ENCODE measurements at regions not wholly inside any gene's neighbourhood (a gene's known extent, or its start where the extent isn't known, plus 50 kb on each side); places are given as distances from the start of the nearest gene placed in this dataset.
A peak's percentile ranks its signal among the peaks of the same experiment; 100 is the strongest.

DNA sequence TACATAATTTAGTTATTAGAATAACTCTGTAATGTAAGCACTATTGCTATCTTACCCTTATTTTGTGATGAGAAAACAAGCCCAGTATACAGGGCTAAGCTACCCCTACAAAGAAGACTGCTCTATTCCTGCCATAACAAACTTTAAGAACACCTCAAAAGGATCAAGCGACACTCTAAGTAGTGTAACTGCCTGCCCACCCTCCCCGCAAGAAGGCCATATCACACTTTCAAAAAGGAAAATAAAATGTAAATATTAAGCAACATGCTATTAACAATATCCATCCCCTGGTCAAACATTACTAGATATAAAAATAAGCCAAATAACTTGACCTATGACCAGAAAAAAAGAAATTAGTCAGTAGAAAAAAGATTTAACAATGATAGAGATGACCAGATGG lies 741.7 kb upstream of the CNTNAP5 start:
- Histone ChIP-seq H3K9me1 (ENCODE audit: control insufficient read depth, insufficient read depth, low read length) (no peaks in the 10 kb centered on the region), H3K4me2 (ENCODE audit: insufficient read depth, low read length) (no peak overlapping the region), H3K9me3 (replicated peaks; ENCODE audit: control insufficient read depth, insufficient read depth, low read depth, low read length) (no peaks in the 10 kb centered on the region; the same call in 1 of the 2 replicates), H3K27me3 (ENCODE audit: control insufficient read depth in 2 of 2, insufficient read depth in 2 of 2, low read length in 2 of 2) (no peaks in the 10 kb centered on the region), H3K4me3 (no peak overlapping the region), H2AFZ (ENCODE audit: low read depth, low read length) (no peak overlapping the region), H3K79me2 (ENCODE audit: control insufficient read depth, insufficient read depth, low read length) (no peaks in the 10 kb centered on the region), H3K4me1 (replicated peaks in 1 of 2; ENCODE audit: control insufficient read depth in 2 of 2, insufficient read depth in 2 of 2, low read length in 2 of 2) (no peaks in the 10 kb centered on the region), H4K20me1 (replicated peaks; ENCODE audit: control insufficient read depth, insufficient read depth, low read length) (no peaks in the 10 kb centered on the region), H3K36me3 (ENCODE audit: control insufficient read depth, insufficient read depth, low read length) (no peaks in the 10 kb centered on the region), H3K27ac (ENCODE audit: extremely low read depth, low read depth, low read length) (no peak overlapping the region), H3K9ac (ENCODE audit: insufficient read depth in 1 of 2, low read depth in 2 of 2, low read length in 2 of 2) (no peak overlapping the region)
- DNase-seq (ENCODE audit: extremely low read depth in 1 of 4, low spot score in 3 of 4), result no peak
- intact Hi-C loops (cut with micrococcal nuclease), result no loop called here
- WGBS (ENCODE audit: insufficient coverage, low coverage, missing lambda C conversion rate), result 0% methylated on average over 2 of the region's 2 CpGs
- CTCF ChIA-PET (ENCODE audit: low intra/inter-chr PET ratio), result no interaction called here
- ATAC-seq, result no peak
- POLR2A ChIA-PET, result no interaction called here
- no peak for FAIRE-seq
- no TSS peak for BruUV-seq (replicated peaks)
- TF ChIP-seq HDAC2 (IDR thresholded peaks at IDR 0.05), result no peak
- no peak for TF ChIP-seq NEUROD1 (IDR thresholded peaks at IDR 0.05; ENCODE audit: borderline replicate concordance, low read depth, low read length, partially characterized antibody)
- no peak for TF ChIP-seq CHD1 (IDR thresholded peaks at IDR 0.05; ENCODE audit: low read length)
- in situ Hi-C loops (cut with MboI), result no loop called here

DNA sequence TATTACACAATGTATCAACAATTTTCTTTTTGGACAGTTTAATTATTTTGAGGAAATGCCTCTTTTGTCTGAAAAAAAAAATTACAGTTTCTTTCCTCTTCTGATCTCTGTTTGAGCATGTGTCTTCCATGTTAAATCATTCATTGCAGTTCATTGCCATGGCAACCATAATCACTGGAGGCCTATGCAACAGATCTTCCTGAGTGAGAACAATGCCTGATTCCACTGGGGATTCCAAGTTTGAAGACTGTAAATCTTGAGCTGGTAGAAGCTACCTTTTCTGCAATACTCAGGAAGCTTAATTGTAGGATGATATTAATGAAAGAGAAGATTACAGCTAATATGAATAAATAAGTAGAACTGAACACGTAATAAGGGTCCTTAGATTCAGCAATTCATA lies 721.4 kb upstream of the CNTNAP5 start:
- ChIA-PET CTCF (ENCODE audit: low intra/inter-chr PET ratio) (no interaction called here), POLR2A (no interaction called here)
- ATAC-seq, result no peak
- H3K27ac ChIP-seq (ENCODE audit: extremely low read depth, low read depth, low read length), result no peak overlapping the region
- FAIRE-seq, result no peak
- 6% methylated on average over 1 of the region's 1 CpG for WGBS (ENCODE audit: insufficient coverage, low coverage, missing lambda C conversion rate)
- no peak overlapping the region for H2AFZ ChIP-seq (ENCODE audit: low read depth, low read length)
- no peak overlapping the region for H3K4me3 ChIP-seq
- intact Hi-C loops (cut with micrococcal nuclease) (no loop called here), in situ Hi-C loops (cut with MboI) (no loop called here)
- no TSS peak for BruUV-seq (replicated peaks)
- H3K9me3 ChIP-seq (replicated peaks; ENCODE audit: control insufficient read depth, insufficient read depth, low read depth, low read length), result no peaks in the 10 kb centered on the region
- no peak overlapping the region for H3K9ac ChIP-seq (ENCODE audit: insufficient read depth in 1 of 2, low read depth in 2 of 2, low read length in 2 of 2)
- H3K9me1 ChIP-seq (ENCODE audit: control insufficient read depth, insufficient read depth, low read length), result no peaks in the 10 kb centered on the region
- H3K36me3 ChIP-seq (ENCODE audit: control insufficient read depth, insufficient read depth, low read length), result no peaks in the 10 kb centered on the region
- H4K20me1 ChIP-seq (replicated peaks; ENCODE audit: control insufficient read depth, insufficient read depth, low read length), result no peaks in the 10 kb centered on the region
- no peak for DNase-seq (ENCODE audit: extremely low read depth in 1 of 4, low spot score in 3 of 4)
- no peaks in the 10 kb centered on the region for H3K27me3 ChIP-seq (ENCODE audit: control insufficient read depth in 2 of 2, insufficient read depth in 2 of 2, low read length in 2 of 2)
- TF ChIP-seq RFX1 (IDR thresholded peaks at IDR 0.05), result peak; percentile 20; the same call in 1 of the 2 replicates
- TF ChIP-seq HDAC2 (IDR thresholded peaks at IDR 0.05), result no peak
- H3K79me2 ChIP-seq (ENCODE audit: control insufficient read depth, insufficient read depth, low read length), result no peaks in the 10 kb centered on the region
- no peak overlapping the region for H3K4me2 ChIP-seq (ENCODE audit: insufficient read depth, low read length)
- H3K4me1 ChIP-seq (replicated peaks in 1 of 2; ENCODE audit: control insufficient read depth in 2 of 2, insufficient read depth in 2 of 2, low read length in 2 of 2), result no peaks in the 10 kb centered on the region
